ENCODE measurements at regions not wholly inside any gene's neighbourhood (a gene's known extent, or its start where the extent isn't known, plus 50 kb on each side); places are given as distances from the start of the nearest gene placed in this dataset.
"Not testable (repeated sequence)": the region's sequence is repeated elsewhere in the genome, so short reads cannot be mapped to it uniquely, and the experiment has no call there.

DNA sequence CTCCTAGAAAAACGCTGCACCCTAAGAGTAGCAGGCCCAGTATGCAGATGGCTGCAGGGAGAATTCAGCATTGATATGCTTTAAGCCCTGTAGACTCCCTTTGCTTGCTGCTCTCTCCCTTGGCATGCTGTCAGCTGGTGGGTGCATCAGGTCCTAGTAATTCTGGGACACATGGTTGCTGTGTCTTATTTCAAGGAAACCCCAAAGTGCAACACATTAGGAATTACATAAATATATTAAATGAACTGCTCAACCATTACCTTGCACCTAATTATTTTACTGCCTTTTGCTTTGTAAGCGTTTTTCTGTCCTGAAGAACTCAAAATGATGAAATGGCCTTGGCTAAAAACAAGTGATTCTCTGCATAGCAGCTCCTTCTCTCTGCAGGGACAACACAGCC is 516.3 kb downstream of the ZIC3 start:
- TF ChIP-seq, protein P1, sequence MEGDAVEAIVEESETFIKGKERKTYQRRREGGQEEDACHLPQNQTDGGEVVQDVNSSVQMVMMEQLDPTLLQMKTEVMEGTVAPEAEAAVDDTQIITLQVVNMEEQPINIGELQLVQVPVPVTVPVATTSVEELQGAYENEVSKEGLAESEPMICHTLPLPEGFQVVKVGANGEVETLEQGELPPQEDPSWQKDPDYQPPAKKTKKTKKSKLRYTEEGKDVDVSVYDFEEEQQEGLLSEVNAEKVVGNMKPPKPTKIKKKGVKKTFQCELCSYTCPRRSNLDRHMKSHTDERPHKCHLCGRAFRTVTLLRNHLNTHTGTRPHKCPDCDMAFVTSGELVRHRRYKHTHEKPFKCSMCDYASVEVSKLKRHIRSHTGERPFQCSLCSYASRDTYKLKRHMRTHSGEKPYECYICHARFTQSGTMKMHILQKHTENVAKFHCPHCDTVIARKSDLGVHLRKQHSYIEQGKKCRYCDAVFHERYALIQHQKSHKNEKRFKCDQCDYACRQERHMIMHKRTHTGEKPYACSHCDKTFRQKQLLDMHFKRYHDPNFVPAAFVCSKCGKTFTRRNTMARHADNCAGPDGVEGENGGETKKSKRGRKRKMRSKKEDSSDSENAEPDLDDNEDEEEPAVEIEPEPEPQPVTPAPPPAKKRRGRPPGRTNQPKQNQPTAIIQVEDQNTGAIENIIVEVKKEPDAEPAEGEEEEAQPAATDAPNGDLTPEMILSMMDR (IDR thresholded peaks at IDR 0.05; ENCODE audit: low read length, missing control alignments): no peak
- no peak for DNase-seq (ENCODE audit: low read depth)
- H3K4me3 ChIP-seq (replicated peaks; ENCODE audit: low read depth, low read length): no peak overlapping the region

DNA sequence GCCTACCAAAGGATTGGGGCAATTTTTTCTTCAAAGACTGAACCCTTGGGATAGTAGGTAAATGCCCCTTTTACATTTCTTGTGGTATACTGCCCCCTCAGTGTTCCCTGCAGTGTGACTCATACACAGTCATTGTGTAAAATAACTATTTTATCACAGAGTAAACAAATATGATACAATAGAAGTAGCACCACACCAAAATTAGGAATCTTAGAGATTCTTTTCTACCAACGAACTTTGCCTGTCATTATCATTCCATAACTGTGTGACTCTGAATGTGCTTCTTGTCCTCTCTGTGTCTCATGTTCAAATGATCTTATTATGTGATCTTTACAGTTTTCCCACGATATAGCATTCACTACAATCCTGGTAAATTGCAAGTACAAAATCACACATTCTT is 517.0 kb downstream of the ZIC3 start:
- TF ChIP-seq, protein P1 (IDR thresholded peaks at IDR 0.05; ENCODE audit: low read length, missing control alignments): no peak
- no peak for DNase-seq (ENCODE audit: low read depth)
- no peak overlapping the region for H3K4me3 ChIP-seq (replicated peaks; ENCODE audit: low read depth, low read length)

DNA sequence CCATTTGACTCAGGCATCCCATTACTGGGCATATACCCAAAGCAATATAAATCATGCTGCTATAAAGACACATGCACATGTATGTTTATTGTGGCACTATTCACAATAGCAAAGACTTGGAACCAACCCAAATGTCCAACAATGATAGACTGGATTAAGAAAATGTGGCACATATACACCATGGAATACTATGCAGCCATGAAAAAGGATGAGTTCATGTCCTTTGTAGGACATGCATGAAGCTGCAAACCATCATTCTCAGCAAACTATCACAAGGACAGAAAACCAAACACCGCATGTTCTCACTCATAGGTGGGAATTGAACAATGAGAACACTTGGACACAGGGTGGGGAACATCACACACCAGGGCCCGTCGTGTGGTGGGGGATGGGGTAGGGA is 545.0 kb downstream of the ZIC3 start:
- not testable (repeated sequence) for H3K4me3 ChIP-seq (replicated peaks; ENCODE audit: low read depth, low read length); DNase-seq (ENCODE audit: low read depth)

DNA sequence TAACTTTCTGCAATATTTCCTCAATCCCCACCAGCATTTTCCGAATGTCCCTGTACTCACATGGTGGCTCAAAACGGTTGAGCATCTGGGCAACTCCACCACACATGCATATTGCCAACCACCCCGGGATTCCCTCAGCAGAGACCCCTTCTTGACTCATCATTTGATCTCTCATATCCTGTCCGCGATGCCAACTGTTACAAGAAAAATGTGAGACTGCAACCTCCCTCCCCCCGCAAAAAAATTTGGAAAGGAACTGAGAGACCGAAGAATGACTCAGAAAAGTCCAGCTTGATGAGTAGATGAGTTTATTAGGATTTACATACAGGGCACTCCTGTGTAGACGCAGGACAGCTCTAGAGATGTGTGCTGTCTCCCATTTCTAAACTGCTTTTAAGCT is 561.4 kb downstream of the ZIC3 start:
- TF ChIP-seq, protein P1 (IDR thresholded peaks at IDR 0.05; ENCODE audit: low read length, missing control alignments): no peak
- no peak for DNase-seq (ENCODE audit: low read depth)
- no peak overlapping the region for H3K4me3 ChIP-seq (replicated peaks; ENCODE audit: low read depth, low read length)

DNA sequence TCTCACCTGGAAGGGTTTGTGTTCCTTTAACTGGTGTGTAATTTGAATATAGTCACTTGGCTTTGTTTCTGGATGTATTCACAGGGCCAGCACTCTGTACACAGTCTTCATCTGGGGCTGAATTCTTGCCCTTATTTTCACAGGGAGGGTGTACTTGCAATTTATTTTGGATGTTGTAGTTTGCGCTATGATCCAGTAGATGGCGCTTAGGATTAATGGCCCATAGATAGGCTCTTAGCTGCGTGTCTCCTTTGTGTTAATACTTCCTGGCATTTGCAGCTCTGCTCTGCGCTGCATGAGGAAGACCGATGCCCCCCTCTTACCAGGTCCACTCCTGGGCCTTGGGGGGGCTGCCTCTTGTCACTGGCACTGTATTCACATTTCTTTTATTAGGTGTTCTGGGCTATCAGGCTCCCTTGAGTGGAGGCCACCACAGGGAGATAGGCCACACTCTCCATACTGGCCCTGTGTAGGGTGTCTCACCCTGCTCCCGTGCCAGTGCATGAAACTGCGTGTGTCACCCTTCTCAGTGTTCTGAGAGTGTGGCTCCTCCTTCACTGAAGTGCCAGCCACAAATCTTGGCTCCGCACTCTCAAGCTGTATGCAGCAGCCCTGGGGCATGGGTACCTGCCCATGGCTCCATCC is 562.2 kb downstream of the ZIC3 start:
- TF ChIP-seq, protein P1 (IDR thresholded peaks at IDR 0.05; ENCODE audit: low read length, missing control alignments): peak; percentile 48
- no peak overlapping the region for H3K4me3 ChIP-seq (replicated peaks; ENCODE audit: low read depth, low read length)
- DNase-seq (ENCODE audit: low read depth): peak; percentile 22

DNA sequence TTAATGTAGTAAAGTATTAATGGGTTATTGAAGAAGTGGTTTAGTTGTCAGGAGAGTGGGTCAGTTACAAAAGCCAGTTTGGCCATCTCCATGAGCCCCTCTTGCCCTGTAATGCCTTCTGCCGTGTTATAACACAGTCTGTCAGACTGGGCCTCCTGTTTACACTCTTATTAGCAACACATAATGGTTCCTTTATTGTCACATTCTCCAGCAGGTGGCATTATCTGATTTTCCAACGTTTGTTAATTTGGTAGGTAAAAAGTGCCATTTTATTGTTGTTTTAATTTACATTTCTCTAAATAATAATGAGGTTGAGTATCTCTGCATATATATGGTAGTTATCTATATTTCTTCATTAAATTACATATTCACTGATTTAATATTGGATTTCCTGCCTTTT is 560.8 kb downstream of the FGF13 start:
- no peak overlapping the region for H3K4me3 ChIP-seq (replicated peaks; ENCODE audit: low read depth, low read length)
- DNase-seq (ENCODE audit: low read depth): no peak
- TF ChIP-seq, protein P1 (IDR thresholded peaks at IDR 0.05; ENCODE audit: low read length, missing control alignments): no peak

DNA sequence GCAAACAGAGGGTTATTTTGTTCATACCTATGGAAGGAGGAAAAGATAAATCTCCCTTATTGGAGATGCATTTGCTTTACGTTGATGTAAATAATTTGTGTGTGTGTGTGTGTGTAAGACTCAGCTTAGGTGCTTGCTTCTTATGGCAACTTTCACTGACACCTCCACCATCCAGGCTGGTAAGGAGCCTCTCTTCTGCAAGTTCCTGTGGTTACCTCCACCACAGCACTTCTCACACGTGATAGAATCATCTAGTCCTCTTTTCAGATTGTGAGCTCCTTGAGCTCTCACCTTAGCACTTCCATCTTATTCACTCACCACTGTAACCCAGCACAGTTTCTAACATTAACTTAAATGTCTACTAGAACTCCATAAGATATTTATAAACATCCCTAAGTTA is 553.7 kb downstream of the FGF13 start:
- TF ChIP-seq, protein P1 (IDR thresholded peaks at IDR 0.05; ENCODE audit: low read length, missing control alignments): no peak
- no peak for DNase-seq (ENCODE audit: low read depth)
- H3K4me3 ChIP-seq (replicated peaks; ENCODE audit: low read depth, low read length): no peak overlapping the region
